Fibroblast of the aortic adventitia (primary cell): ENCODE measurements at regions not wholly inside any gene's neighbourhood (a gene's known extent, or its start where the extent isn't known, plus 50 kb on each side); places are given as distances from the start of the nearest gene placed in this dataset.
"Not testable (repeated sequence)": the region's sequence is repeated elsewhere in the genome, so short reads cannot be mapped to it uniquely, and the experiment has no call there.

Source experiments
- DNase-seq: peaks from one replicate; pipeline ENCODE4 v3.0.0-alpha.2; 2010; ENCODE audit warnings: low read depth
- H3K4me3 ChIP-seq: 2 replicates; pipeline ENCODE4 v1.5.1; 2011; ENCODE audit warnings: low read depth, mild to moderate bottlenecking, control low read depth, low read length, moderate library complexity
- TF ChIP-seq, protein P1 (sequence below): IDR thresholded peaks from 2 replicates; pipeline ENCODE4 v1.5.1; 2011; ENCODE audit warnings: mild to moderate bottlenecking, low read length, control low read depth, inconsistent platforms; ENCODE audit not compliant: insufficient read depth

DNA sequence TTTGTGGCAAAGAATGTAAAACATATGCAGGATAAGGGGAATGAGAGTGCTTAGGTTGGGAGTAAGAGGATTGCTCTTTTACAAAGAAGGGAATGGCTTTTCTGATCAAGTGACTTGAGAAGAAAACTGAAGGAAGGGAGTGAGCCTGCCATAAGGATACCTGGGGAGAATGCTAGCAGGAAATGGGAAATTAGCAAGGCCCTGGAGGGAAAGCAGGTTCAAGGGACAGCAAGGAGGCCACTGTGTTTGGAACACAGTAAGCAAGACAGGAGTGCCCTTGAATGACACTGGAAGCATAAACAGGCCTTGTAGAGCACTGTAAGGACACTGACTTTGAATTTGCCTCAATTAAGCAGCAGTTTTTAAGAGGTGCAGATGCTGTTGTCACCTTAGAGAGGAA lies 1069.9 kb downstream of the DNAJB9 start:
- DNase-seq = no peak
- H3K4me3 ChIP-seq = no peak overlapping the region
- TF ChIP-seq, protein P1, sequence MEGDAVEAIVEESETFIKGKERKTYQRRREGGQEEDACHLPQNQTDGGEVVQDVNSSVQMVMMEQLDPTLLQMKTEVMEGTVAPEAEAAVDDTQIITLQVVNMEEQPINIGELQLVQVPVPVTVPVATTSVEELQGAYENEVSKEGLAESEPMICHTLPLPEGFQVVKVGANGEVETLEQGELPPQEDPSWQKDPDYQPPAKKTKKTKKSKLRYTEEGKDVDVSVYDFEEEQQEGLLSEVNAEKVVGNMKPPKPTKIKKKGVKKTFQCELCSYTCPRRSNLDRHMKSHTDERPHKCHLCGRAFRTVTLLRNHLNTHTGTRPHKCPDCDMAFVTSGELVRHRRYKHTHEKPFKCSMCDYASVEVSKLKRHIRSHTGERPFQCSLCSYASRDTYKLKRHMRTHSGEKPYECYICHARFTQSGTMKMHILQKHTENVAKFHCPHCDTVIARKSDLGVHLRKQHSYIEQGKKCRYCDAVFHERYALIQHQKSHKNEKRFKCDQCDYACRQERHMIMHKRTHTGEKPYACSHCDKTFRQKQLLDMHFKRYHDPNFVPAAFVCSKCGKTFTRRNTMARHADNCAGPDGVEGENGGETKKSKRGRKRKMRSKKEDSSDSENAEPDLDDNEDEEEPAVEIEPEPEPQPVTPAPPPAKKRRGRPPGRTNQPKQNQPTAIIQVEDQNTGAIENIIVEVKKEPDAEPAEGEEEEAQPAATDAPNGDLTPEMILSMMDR = no peak

DNA sequence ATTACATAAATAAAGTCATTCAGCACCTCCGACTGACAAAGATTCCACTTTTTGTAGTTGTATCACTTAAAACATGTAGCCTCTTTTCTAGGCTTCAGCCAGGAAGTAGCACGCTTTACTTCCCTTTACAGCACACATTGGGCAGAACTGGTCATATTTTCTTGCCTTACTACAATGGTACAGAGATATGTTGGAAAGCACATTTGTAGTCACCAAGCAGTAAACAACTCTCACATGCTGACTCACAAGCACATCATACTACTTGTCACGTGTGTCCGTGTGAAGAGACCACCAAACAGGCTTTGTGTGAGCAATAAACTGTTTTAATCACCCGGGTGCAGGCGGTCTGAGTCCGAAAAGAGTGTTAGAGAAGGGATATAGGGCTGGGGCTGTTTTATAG lies 1071.8 kb downstream of the DNAJB9 start:
- no peak overlapping the region for H3K4me3 ChIP-seq
- TF ChIP-seq, protein P1 = no peak
- DNase-seq = no peak

DNA sequence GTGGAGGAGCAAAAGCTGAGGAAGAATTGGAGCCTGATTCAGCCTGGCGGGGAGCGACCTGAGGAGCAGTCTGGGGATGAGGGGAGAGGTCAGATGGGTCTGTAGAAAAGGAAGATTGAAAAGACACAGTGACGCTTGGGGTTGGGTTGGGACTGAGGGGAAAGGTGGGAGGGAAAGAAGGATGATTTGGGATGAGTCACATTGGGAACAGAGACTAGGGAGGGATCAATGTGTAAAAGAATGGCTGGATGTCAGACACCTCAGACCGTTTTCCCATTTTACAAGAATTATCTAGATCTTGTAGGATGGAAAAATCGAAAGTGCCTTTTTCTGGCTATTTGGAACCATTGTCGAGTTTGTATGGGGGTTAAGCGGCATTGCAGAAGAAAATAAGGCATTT lies 1076.5 kb downstream of the DNAJB9 start:
- no peak for DNase-seq
- no peak overlapping the region for H3K4me3 ChIP-seq
- TF ChIP-seq, protein P1 = no peak

DNA sequence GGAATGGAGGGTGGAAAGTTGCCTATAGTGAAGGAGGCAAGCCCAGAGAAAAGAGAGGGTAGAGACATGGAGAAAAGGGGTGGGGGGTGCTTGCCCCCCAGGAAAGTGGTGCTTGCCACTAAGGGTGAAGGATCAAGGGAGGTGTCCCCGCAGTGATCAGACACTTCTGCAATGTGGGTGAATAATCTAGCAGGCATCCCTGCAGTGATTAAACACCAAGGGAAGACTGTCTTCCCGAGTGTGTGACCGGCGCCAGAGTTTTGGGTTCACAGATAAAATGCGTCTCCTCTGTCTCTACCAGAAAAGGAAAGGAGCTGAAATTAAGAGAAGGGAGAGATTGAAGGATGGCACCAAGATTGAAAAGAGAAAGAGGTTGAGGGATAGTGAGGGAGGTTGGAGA lies 1076.9 kb downstream of the DNAJB9 start:
- not testable (repeated sequence) for DNase-seq, H3K4me3 ChIP-seq

DNA sequence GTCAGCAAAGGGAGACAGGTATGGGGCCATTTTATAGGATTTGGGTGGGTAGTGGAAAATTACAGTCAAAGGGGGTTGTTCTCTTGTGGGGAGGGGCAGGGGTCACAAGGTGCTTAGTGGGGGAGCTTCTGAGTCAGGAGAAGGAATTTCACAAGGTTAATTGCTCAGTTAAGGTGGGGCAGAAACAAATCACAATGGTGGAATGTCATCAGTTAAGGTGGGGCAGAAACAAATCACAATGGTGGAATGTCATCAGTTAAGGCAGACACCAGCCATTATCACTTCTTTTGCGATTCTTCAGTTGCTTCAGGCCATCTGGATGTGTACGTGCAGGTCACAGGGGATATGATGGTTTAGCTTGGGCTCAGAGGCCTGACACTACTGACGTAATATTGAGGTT lies 1077.6 kb downstream of the DNAJB9 start:
- not testable (repeated sequence) for H3K4me3 ChIP-seq, DNase-seq

DNA sequence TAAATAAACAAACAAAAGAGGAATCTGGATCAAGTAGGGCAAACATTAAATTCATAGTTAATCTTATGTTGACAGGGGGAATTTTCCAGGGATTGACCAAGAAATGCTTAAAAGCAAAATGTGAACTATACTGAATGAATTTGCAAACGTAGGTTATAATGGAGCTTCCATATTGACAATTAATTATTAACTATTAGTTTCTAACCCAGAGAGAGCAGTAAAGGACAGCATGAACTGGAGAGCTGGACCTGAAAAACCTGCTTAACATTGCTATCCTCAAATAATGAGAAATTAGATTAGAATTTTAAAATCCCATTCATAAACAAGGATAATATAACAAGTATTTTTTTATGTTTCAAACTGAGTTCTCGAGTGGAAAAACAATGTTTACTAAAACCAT lies 1089.6 kb downstream of the DNAJB9 start:
- no peak for DNase-seq
- TF ChIP-seq, protein P1 = no peak

DNA sequence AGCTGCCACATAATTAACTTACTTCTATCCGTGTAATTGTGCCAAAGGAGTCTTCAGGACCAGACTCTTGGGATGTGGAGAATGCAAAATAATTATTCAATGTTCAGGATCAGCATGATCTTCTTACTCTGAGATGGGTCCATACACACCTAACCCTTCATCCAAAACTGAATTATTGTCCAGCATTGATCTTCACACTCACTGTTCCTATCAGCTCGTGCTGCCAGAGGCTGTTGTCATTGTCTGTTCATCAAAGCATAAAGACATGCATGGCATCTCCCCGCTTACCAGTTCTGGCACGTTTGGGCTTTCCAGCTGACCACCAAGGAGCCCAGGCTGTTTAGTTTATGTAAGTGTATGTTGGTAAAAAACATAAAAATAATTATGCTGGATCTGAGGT lies 1090.7 kb downstream of the DNAJB9 start:
- TF ChIP-seq, protein P1 = no peak
- H3K4me3 ChIP-seq = no peak overlapping the region
- DNase-seq = no peak

More for the DNA sequence above, 1089.6 kb downstream of the DNAJB9 start:
- no peak overlapping the region for H3K4me3 ChIP-seq

DNA sequence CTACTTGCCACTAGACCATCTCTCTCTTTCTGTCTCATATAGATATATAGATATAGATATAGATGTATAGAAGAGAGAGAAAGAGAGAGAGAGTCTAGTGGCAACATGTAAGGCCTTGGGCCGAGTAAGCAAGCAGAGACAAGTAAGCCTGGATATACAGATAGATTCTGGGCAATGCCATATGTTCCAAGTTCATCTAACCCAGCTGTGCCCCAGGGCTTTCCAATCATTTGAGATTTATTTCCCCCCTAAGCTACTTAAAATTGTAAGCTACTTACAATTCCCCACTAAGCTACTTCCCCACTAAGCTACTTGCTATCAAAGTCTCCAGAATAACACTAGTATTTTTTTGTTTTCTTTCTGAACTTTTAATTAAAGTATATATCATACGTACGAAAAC lies 1094.1 kb downstream of the DNAJB9 start:
- DNase-seq = no peak
- TF ChIP-seq, protein P1 = no peak

DNA sequence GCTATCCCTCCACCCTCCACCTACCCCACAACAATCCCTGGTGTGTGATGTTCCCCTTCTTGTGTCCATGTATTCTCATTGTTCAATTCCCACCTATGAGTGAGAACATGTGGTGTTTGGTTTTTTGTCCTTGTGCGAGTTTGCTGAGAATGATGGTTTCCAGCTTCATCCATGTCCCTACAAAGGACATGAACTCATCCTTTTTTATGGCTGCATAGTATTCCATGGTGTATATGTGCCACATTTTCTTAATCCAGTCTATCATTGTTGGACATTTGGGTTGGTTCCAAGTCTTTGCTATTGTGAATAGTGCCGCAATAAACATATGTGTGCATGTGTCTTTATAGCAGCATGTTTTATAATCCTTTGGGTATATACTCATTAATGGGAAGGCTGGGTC lies 1117.6 kb downstream of the DNAJB9 start:
- not testable (repeated sequence) for DNase-seq, H3K4me3 ChIP-seq

More for the DNA sequence above, 1094.1 kb downstream of the DNAJB9 start:
- H3K4me3 ChIP-seq = no peak overlapping the region

DNA sequence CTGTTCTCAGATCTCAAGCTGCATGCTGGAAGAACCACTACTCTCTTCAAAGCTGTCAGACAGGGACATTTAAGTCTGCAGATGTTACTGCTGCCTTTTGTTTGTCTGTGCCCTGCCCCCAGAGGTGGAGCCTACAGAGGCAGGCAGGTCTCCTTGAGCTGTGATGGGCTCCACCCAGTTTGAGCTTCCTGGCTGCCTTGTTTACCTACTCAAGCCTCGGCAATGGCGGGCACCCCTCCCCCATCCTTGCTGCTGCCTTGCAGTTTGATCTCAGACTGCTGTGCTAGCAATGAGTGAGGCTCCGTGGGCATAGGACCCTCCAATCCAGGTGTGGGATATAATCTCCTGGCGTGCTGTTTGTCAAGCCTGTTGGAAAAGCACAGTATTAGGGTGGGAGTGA lies 1122.9 kb downstream of the DNAJB9 start:
- DNase-seq = not testable (repeated sequence)

More for the DNA sequence above, 1122.9 kb downstream of the DNAJB9 start:
- H3K4me3 ChIP-seq = not testable (repeated sequence)
